ENCODE measurements at regions not wholly inside any gene's neighbourhood (a gene's known extent, or its start where the extent isn't known, plus 50 kb on each side); places are given as distances from the start of the nearest gene placed in this dataset.

- WGBS, 2 donors: 48 to 49% methylated on average over 2 of the region's 2 CpGs
- no peaks in the 10 kb centered on the region for H3K27me3 ChIP-seq
- peaks cover 0 to 13% (median 4%) of the 10 kb centered on the region in 3 donors for H3K9me3 ChIP-seq
- DNase-seq: no peak
- intact Hi-C loops (cut with DNase I): no loop called here
- H3K36me3 ChIP-seq: no peaks in the 10 kb centered on the region
- no peak overlapping the region for H3K27ac ChIP-seq
- no peaks in the 10 kb centered on the region for H3K4me1 ChIP-seq
- TF ChIP-seq, protein P1, sequence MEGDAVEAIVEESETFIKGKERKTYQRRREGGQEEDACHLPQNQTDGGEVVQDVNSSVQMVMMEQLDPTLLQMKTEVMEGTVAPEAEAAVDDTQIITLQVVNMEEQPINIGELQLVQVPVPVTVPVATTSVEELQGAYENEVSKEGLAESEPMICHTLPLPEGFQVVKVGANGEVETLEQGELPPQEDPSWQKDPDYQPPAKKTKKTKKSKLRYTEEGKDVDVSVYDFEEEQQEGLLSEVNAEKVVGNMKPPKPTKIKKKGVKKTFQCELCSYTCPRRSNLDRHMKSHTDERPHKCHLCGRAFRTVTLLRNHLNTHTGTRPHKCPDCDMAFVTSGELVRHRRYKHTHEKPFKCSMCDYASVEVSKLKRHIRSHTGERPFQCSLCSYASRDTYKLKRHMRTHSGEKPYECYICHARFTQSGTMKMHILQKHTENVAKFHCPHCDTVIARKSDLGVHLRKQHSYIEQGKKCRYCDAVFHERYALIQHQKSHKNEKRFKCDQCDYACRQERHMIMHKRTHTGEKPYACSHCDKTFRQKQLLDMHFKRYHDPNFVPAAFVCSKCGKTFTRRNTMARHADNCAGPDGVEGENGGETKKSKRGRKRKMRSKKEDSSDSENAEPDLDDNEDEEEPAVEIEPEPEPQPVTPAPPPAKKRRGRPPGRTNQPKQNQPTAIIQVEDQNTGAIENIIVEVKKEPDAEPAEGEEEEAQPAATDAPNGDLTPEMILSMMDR (IDR thresholded peaks at IDR 0.05): no peak
- no peak for TF ChIP-seq POLR2A (IDR thresholded peaks at IDR 0.05)
- no peak overlapping the region for H3K4me3 ChIP-seq
Measured at GRCh38 chr7:85928500-85928899, 715.2 kb upstream of the GRM3 start.

DNA sequence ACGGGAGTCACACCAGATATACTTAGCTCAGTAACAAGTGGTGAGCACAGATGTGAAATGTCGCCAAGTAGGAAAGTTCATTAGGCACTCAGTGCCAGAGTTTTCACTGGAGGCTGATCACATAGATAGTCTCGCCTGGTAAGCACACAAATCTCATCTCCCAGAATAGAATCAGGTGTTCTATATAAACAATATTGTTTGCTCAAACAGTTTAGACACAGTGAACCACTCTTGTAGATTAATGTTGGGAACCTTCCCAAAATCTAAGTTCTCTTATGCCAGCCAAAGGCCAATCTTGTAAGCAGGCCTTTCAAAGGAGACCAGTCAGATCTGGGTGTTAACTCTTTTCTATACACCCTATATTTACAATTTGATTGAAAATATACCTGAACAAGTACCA is 716.5 kb upstream of the GRM3 start:
- DNase-seq: no peak
- 44 to 50% methylated on average over 3 of the region's 3 CpGs for WGBS, 2 donors
- Histone ChIP-seq H3K27me3 (no peaks in the 10 kb centered on the region), H3K36me3 (no peaks in the 10 kb centered on the region), H3K27ac (no peak overlapping the region), H3K9me3 (peaks cover 0 to 4% (median 3%) of the 10 kb centered on the region in 3 donors), H3K4me1 (no peaks in the 10 kb centered on the region), H3K4me3 (no peak overlapping the region)
- no peak for TF ChIP-seq POLR2A (IDR thresholded peaks at IDR 0.05)
- TF ChIP-seq, protein P1 (IDR thresholded peaks at IDR 0.05): no peak
- intact Hi-C loops (cut with DNase I): no loop called here

- no peaks in the 10 kb centered on the region for H3K27me3 ChIP-seq
- no peaks in the 10 kb centered on the region for H3K36me3 ChIP-seq
- intact Hi-C loops (cut with DNase I): no loop called here
- H3K27ac ChIP-seq: no peak overlapping the region
- no peaks in the 10 kb centered on the region for H3K9me3 ChIP-seq
- no peak for DNase-seq
- TF ChIP-seq, protein P1 (IDR thresholded peaks at IDR 0.05): no peak
- TF ChIP-seq POLR2A (IDR thresholded peaks at IDR 0.05): no peak
- no peak overlapping the region for H3K4me3 ChIP-seq
- no peaks in the 10 kb centered on the region for H3K4me1 ChIP-seq
- 48 to 52% methylated on average over 2 of the region's 2 CpGs for WGBS, 2 donors
Measured at GRCh38 chr7:85924062-85924461, 719.6 kb upstream of the GRM3 start.

DNA sequence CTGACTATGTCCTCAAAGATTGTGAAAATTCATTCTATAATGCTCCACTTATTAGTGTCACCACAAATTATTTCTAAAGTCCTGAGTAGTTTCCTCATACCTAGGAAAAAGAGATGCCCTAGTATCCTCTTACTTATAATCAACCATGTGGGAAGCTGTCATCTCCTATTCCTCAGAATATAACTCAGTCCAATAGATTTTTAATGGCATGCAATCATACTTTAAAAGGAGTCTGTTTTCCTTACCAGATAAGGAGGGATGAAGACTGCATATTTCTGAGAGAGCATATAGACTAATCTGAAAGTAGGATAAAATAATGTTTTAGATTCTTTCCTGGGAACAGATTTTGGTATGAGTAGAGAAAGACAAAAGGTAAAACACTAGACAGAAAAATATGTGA is 727.7 kb upstream of the GRM3 start:
- Histone ChIP-seq H3K36me3 (no peaks in the 10 kb centered on the region), H3K9me3 (no peaks in the 10 kb centered on the region), H3K27me3 (no peaks in the 10 kb centered on the region), H3K4me3 (no peak overlapping the region), H3K27ac (no peak overlapping the region), H3K4me1 (no peaks in the 10 kb centered on the region)
- TF ChIP-seq, protein P1 (IDR thresholded peaks at IDR 0.05): no peak
- intact Hi-C loops (cut with DNase I): no loop called here
- DNase-seq: no peak

DNA sequence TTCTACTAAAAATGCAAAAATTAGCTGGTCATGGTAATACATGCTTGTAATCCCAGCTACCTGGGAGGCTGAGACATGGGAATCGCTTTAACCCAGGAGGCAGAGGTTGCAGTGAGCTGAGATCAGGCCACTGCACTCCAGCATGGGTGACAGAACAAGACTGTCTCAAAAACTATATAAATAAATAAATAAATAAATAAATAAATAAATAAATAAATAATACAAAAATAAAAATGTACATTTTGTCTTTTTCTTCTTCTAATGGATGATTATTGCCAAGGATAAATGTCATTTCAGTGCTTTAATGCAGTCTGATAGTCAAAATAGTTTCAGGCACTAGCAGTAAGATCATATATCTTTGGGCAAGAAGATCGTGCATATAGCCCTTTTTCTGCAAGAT is 727.6 kb upstream of the SEMA3D start:
- no peak for DNase-seq
- TF ChIP-seq POLR2A (IDR thresholded peaks at IDR 0.05): no peak
- TF ChIP-seq, protein P1 (IDR thresholded peaks at IDR 0.05): no peak
- intact Hi-C loops (cut with DNase I): no loop called here
- no peak overlapping the region for H3K27ac ChIP-seq
- WGBS, 2 donors: 70 to 76% methylated on average over 2 of the region's 2 CpGs
- H3K36me3 ChIP-seq: no peaks in the 10 kb centered on the region
- H3K4me1 ChIP-seq: no peaks in the 10 kb centered on the region
- no peak overlapping the region for H3K4me3 ChIP-seq
- no peaks in the 10 kb centered on the region for H3K9me3 ChIP-seq
- no peaks in the 10 kb centered on the region for H3K27me3 ChIP-seq

Measured in esophagus squamous epithelium (tissue), 5 donors.